ENCODE measurements at regions not wholly inside any gene's neighbourhood (a gene's known extent, or its start where the extent isn't known, plus 50 kb on each side); places are given as distances from the start of the nearest gene placed in this dataset.

DNA sequence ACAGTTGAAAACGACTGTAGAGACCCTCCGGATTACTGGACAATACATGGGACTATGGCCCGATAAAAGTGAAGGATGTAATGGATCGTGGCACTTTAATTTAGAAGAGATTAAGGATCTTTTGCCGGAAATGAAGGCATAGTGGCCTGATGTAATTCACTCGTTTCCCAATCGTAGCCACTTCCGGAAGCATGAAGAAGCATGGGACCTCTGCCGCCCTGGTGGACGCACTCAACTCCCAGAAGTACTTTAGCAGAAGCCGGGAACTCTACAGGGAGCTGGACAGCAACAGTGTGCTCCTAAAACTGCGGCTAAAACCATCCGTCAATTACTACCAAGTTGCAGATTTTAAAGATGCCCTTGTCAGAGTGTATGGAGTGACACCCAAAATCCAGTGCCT lies 59.6 kb upstream of the NUPR2 start:
- 46 to 56% (median 47%) methylated on average over 13 of the region's 13 CpGs for WGBS, 3 donors
- Histone ChIP-seq H3K36me3 (ENCODE audit: control insufficient read depth in 3 of 3, insufficient read depth in 2 of 3, low read depth in 1 of 3, low read length in 3 of 3) (no peaks in the 10 kb centered on the region), H3K4me3 (ENCODE audit: low read depth in 1 of 3, low read length in 3 of 3) (no peak overlapping the region), H3K4me1 (ENCODE audit: control insufficient read depth in 3 of 3, insufficient read depth in 2 of 3, low read depth in 1 of 3, low read length in 2 of 3) (no peaks in the 10 kb centered on the region), H3K27me3 (ENCODE audit: control insufficient read depth in 3 of 3, insufficient read depth in 3 of 3, low read length in 3 of 3) (peaks cover 0 to 2% (median 0%) of the 10 kb centered on the region in 3 donors), H3K9me3 (ENCODE audit: control insufficient read depth in 2 of 2, insufficient read depth in 1 of 2, low read depth in 1 of 2, low read length in 1 of 2) (peaks cover 5 to 9% of the 10 kb centered on the region in 2 donors), H3K27ac (ENCODE audit: low read depth in 1 of 3, low read length in 2 of 3) (no peak overlapping the region)
- FAIRE-seq (no peak), DNase-seq (no peak)

DNA sequence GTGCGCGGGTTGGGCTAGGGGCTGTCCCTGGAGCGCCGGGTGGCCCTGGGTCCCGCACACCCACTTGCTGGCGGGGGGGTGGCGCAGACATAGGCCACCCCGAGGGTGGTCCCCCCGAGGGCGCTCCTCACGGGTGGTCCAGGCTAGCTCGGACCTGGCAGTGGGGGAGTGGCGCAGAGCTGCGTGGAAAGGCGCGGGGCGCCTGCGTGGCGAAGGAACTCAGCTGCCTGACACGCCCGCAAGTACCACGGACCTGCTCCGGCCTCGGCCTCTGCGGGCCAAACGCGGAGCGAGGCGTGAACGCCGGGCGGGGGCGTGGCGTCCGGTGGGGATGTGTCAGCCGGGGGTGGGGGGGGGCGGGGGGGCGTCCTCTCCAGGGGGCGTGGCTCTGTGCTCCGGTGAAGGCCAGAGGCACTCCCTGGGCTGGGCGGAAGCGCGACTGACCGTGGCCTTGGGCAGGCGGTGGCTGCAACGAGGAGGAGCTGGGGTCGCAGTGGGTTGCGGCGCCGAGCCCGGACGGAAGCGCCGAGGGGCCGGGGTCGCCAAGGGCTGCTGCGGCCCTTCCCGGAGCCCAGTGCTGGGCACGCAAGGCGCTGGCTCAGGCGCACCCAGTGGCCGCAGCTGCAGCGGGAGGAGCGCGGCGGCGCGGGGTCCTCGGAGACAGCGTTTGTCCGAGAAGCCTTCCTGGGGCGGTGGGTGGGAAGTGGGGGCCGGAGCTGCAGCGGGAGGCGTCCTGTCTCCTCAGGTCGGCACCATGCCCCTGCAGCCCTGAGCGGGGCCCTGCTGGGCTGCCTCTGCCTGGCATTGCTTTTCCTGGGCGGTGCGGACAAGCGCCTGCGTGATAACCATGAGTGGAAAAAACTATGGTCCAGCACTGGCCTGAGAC lies 58.9 kb upstream of the NUPR2 start:
- 17 to 33% (median 30%) methylated on average over 57 to 81 of the region's 81 CpGs for WGBS, 3 donors
- DNase-seq: no peak
- no peak for FAIRE-seq

DNA sequence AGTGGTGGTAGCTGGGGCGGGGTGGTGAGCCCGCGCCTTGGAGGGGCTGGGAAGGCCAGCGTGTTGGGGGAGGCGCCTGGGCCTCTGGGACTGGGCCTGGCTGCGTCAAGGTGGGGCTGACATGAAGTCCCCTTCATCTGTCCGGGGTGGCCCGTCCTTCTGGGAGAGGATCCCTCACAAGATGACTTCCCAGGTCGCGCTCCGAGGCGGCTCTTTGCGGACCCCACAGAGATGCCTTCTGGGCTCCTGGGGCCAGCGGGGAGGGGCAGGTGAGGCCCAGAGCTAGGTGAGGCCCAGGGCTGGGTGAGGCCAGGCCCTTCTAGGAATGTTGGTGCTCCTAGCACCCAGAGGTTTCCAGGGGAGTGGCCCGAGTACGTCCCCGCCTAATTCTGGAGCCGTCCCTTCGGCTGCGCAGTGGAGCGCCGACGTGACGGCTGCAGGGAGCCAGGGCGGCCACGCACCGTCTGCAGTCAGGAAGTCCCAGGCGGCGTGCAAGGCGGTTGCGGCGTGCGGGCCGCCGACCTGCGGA lies 58.2 kb upstream of the NUPR2 start:
- 46 to 71% (median 65%) methylated on average over 29 to 36 of the region's 36 CpGs for WGBS, 3 donors
- H3K9me3 ChIP-seq (ENCODE audit: control insufficient read depth in 2 of 2, insufficient read depth in 1 of 2, low read depth in 1 of 2, low read length in 1 of 2): peaks cover 5 to 6% of the 10 kb centered on the region in 2 donors
- no peak for DNase-seq
- H3K36me3 ChIP-seq (ENCODE audit: control insufficient read depth in 3 of 3, insufficient read depth in 2 of 3, low read depth in 1 of 3, low read length in 3 of 3): no peaks in the 10 kb centered on the region
- no peak overlapping the region for H3K27ac ChIP-seq (ENCODE audit: low read depth in 1 of 3, low read length in 2 of 3)
- no peak overlapping the region for H3K4me3 ChIP-seq (ENCODE audit: low read depth in 1 of 3, low read length in 3 of 3)
- FAIRE-seq: no peak
- no peaks in the 10 kb centered on the region for H3K4me1 ChIP-seq (ENCODE audit: control insufficient read depth in 3 of 3, insufficient read depth in 2 of 3, low read depth in 1 of 3, low read length in 2 of 3)
- peaks cover 0 to 2% (median 0%) of the 10 kb centered on the region in 3 donors for H3K27me3 ChIP-seq (ENCODE audit: control insufficient read depth in 3 of 3, insufficient read depth in 3 of 3, low read length in 3 of 3)

More for the DNA sequence above, 58.9 kb upstream of the NUPR2 start:
- no peaks in the 10 kb centered on the region for H3K36me3 ChIP-seq (ENCODE audit: control insufficient read depth in 3 of 3, insufficient read depth in 2 of 3, low read depth in 1 of 3, low read length in 3 of 3)
- H3K9me3 ChIP-seq (ENCODE audit: control insufficient read depth in 2 of 2, insufficient read depth in 1 of 2, low read depth in 1 of 2, low read length in 1 of 2): peaks cover 5 to 8% of the 10 kb centered on the region in 2 donors
- no peak overlapping the region for H3K27ac ChIP-seq (ENCODE audit: low read depth in 1 of 3, low read length in 2 of 3)
- no peak overlapping the region for H3K4me3 ChIP-seq (ENCODE audit: low read depth in 1 of 3, low read length in 3 of 3)
- H3K27me3 ChIP-seq (ENCODE audit: control insufficient read depth in 3 of 3, insufficient read depth in 3 of 3, low read length in 3 of 3): peaks cover 0 to 2% (median 0%) of the 10 kb centered on the region in 3 donors
- no peaks in the 10 kb centered on the region for H3K4me1 ChIP-seq (ENCODE audit: control insufficient read depth in 3 of 3, insufficient read depth in 2 of 3, low read depth in 1 of 3, low read length in 2 of 3)
